ENCODE measurements at regions not wholly inside any gene's neighbourhood (a gene's known extent, or its start where the extent isn't known, plus 50 kb on each side); places are given as distances from the start of the nearest gene placed in this dataset.
"Not testable (repeated sequence)": the region's sequence is repeated elsewhere in the genome, so short reads cannot be mapped to it uniquely, and the experiment has no call there.

DNA sequence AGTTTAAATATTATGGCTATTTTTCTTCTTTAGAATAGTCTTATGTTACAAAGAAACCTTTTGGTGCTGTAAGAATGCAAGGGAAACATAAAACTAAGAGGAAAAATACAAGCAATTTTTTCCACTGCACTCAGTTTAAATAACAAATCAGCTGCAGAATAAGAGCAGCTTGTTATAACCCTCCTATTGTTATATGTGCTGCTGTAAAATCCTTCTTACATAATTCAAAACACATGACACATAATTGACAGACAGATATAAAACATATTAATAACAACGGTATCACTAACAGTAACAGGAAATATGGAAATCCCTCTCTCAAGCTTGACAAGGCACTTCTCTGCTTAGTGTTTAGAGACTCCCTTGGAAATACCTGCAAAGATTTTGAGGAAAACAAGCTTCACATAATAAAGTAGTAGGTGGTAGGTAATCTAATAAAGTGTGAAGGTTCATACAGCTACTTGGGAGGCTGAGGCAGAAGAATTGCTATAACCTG is 385.3 kb upstream of the HS3ST1 start:
- Histone ChIP-seq H3K4me3 (ENCODE audit: low read depth, low read length) (no peak overlapping the region), H3K27me3 (ENCODE audit: insufficient read depth, low read depth, severe bottlenecking) (no peaks in the 10 kb centered on the region), H3K27ac (no peak overlapping the region), H3K9me3 (ENCODE audit: severe bottlenecking) (no peaks in the 10 kb centered on the region), H3K36me3 (no peaks in the 10 kb centered on the region)
- no peak for DNase-seq
- TF ChIP-seq, protein P1, sequence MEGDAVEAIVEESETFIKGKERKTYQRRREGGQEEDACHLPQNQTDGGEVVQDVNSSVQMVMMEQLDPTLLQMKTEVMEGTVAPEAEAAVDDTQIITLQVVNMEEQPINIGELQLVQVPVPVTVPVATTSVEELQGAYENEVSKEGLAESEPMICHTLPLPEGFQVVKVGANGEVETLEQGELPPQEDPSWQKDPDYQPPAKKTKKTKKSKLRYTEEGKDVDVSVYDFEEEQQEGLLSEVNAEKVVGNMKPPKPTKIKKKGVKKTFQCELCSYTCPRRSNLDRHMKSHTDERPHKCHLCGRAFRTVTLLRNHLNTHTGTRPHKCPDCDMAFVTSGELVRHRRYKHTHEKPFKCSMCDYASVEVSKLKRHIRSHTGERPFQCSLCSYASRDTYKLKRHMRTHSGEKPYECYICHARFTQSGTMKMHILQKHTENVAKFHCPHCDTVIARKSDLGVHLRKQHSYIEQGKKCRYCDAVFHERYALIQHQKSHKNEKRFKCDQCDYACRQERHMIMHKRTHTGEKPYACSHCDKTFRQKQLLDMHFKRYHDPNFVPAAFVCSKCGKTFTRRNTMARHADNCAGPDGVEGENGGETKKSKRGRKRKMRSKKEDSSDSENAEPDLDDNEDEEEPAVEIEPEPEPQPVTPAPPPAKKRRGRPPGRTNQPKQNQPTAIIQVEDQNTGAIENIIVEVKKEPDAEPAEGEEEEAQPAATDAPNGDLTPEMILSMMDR (IDR thresholded peaks at IDR 0.05; ENCODE audit: low read depth, low read length), result no peak

DNA sequence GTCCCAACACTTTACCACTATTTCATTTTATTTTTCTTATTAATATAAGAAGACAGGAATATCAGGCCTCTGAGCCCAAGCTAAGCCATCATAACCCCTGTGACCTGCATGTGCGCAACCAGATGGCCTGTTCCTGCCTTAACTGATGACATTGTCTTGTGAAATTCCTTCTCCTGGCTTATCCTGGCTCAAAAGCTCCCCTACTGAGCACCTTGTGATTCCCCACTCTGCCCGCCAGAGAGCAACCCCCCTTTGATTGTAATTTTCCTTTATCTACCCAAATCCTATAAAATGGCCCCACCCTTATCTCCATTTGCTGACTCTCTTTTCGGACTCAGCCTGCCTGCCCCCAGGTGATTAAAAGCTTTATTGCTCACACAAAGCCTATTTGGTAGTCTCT is 382.8 kb upstream of the HS3ST1 start:
- not testable (repeated sequence) for H3K36me3 ChIP-seq; H3K27ac ChIP-seq; H3K9me3 ChIP-seq (ENCODE audit: severe bottlenecking); H3K4me3 ChIP-seq (ENCODE audit: low read depth, low read length); H3K27me3 ChIP-seq (ENCODE audit: insufficient read depth, low read depth, severe bottlenecking)
- peak; percentile 74 for DNase-seq

DNA sequence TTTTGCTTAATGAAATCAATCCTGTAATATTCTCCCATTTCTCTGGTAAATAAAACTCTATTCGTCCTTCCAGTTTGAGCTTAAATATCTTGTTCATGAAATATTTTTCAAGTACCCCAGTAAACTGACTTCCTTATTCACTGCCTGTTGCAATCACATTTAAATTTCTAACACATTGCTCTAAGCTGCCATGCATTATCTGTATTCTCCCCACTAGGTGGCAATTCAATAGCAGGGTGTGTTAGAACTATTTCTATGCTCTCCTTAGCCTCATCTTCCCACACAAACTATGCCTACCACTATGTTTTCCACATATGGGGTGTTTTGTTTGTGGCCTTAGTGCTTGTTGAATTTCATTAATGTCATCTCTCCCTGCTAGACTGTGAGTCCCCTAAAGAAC is 377.1 kb upstream of the HS3ST1 start:
- no peak for DNase-seq
- Histone ChIP-seq H3K9me3 (ENCODE audit: severe bottlenecking) (no peaks in the 10 kb centered on the region), H3K27me3 (ENCODE audit: insufficient read depth, low read depth, severe bottlenecking) (no peaks in the 10 kb centered on the region), H3K4me3 (ENCODE audit: low read depth, low read length) (no peak overlapping the region), H3K36me3 (no peaks in the 10 kb centered on the region), H3K27ac (no peak overlapping the region)
- TF ChIP-seq, protein P1 (IDR thresholded peaks at IDR 0.05; ENCODE audit: low read depth, low read length), result peak; percentile 54

DNA sequence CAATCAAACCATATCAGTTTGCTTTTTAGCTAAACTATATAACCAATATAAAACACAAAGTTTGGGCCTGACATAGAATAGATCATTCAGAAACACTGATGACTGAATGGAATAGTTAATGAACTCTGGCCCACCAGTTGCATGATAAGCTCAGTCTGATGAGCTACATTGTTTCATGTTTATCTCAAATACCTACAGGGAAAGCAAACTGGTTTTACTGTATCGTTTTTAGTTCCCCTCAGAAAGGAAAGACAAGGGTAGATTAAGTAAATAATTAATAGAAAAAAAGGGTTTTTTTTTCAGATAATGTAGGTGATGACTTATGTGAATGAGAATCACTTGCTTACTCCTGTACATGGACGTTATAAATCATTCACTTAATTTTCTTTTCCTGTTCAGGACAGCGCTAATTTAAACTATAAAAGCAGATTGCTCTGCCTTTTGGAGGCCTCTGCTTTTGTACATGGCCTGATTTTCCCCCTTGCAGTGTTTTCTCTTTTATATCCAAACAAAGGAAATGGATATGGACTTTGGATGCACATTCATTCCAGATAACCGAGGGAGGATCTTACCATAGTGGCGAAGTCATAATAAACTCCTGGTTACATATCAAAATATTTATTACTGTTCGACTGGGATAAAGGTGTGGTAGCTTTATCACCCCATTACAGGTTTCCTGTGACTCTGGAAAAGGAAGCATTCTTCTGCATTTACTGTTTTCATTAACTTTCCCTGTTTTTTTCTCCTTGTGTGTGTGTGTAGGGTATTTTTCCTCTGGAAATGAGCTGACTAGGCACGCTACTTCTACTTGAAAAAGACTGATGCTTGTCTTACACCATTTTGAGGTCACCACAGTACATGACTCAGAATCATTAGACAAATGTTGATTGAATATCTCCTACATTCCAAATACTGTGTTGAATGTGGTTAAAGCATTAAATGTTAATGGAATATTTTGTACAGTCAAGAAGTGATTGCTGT is 373.1 kb upstream of the HS3ST1 start:
- H3K36me3 ChIP-seq, result no peaks in the 10 kb centered on the region
- no peak for DNase-seq
- H3K27ac ChIP-seq, result no peak overlapping the region
- H3K27me3 ChIP-seq (ENCODE audit: insufficient read depth, low read depth, severe bottlenecking), result no peaks in the 10 kb centered on the region
- no peak overlapping the region for H3K4me3 ChIP-seq (ENCODE audit: low read depth, low read length)
- no peaks in the 10 kb centered on the region for H3K9me3 ChIP-seq (ENCODE audit: severe bottlenecking)
- TF ChIP-seq, protein P1 (IDR thresholded peaks at IDR 0.05; ENCODE audit: low read depth, low read length), result no peak

DNA sequence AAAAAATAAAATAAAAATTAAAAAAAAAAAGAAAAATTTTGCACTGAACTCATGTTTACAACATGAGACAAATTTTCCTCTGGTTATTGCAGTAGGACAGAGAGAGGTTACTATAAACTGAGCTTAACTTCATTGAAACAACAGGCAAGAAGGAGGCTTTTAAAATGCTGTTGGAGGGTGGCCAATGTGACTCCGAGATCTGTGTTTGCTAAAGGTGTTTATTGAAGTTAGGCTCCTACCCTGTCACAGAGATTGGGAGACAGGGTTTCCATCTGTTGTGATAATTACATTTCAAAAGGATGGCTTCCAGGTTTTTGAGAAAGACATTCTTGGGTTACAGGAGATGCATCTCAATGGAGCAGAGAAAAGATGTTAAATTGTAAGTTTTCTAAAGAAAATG is 370.5 kb upstream of the HS3ST1 start:
- TF ChIP-seq, protein P1 (IDR thresholded peaks at IDR 0.05; ENCODE audit: low read depth, low read length), result no peak
- Histone ChIP-seq H3K9me3 (ENCODE audit: severe bottlenecking) (no peaks in the 10 kb centered on the region), H3K27me3 (ENCODE audit: insufficient read depth, low read depth, severe bottlenecking) (no peaks in the 10 kb centered on the region), H3K27ac (no peak overlapping the region), H3K4me3 (ENCODE audit: low read depth, low read length) (no peak overlapping the region), H3K36me3 (no peaks in the 10 kb centered on the region)
- no peak for DNase-seq

DNA sequence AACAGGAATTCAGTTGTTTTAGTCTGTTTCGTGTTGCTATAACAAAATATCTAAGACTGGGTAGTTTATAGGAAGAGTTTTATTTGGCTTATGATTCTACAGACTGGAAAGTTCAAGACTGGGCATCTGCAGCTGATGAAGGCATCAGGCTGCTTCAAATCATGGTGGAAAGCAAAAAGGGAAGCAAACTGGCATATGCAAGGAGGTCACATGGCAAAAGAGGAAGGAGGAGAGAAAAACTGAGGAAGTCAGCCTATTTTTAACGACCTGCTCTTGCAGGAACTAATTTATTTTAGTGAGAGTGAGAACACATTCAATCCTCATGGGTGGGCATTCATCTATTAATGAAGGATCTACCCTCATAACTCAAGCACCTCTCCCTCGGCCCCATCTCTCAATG is 363.1 kb upstream of the HS3ST1 start:
- H3K27me3 ChIP-seq (ENCODE audit: insufficient read depth, low read depth, severe bottlenecking), result no peaks in the 10 kb centered on the region
- H3K4me3 ChIP-seq (ENCODE audit: low read depth, low read length), result no peak overlapping the region
- H3K9me3 ChIP-seq (ENCODE audit: severe bottlenecking), result no peaks in the 10 kb centered on the region
- no peaks in the 10 kb centered on the region for H3K36me3 ChIP-seq
- H3K27ac ChIP-seq, result no peak overlapping the region
- TF ChIP-seq, protein P1 (IDR thresholded peaks at IDR 0.05; ENCODE audit: low read depth, low read length), result no peak
- DNase-seq, result no peak
